ENCODE measurements at regions not wholly inside any gene's neighbourhood (a gene's known extent, or its start where the extent isn't known, plus 50 kb on each side); places are given as distances from the start of the nearest gene placed in this dataset.

GRCh38 chr18:2192562-2192961, 378.7 kb downstream of the METTL4 start:
- Histone ChIP-seq H3K27me3 (ENCODE audit: insufficient read depth, low read length) (no peaks in the 10 kb centered on the region), H3K36me3 (ENCODE audit: insufficient read depth, low read length) (no peaks in the 10 kb centered on the region), H3K9ac (ENCODE audit: low read length) (no peak overlapping the region), H3K9me3 (ENCODE audit: insufficient read depth, low read depth, low read length) (no peaks in the 10 kb centered on the region), H3K4me1 (ENCODE audit: insufficient read depth, low read length) (no peaks in the 10 kb centered on the region), H3K4me2 (ENCODE audit: low read length) (no peak overlapping the region), H2AFZ (ENCODE audit: low read depth, low read length) (no peak overlapping the region), H4K20me1 (ENCODE audit: insufficient read depth, low read length) (no peaks in the 10 kb centered on the region), H3K27ac (ENCODE audit: low read depth, low read length) (no peak overlapping the region), H3K79me2 (ENCODE audit: insufficient read depth, low read length) (no peaks in the 10 kb centered on the region), H3K4me3 (ENCODE audit: insufficient read depth, low read depth, low read length) (no peak overlapping the region)
- TF ChIP-seq EZH2 (IDR thresholded peaks at IDR 0.05; ENCODE audit: insufficient read depth, low read length) = no peak
- no peak for TF ChIP-seq CTCF (IDR thresholded peaks at IDR 0.05; ENCODE audit: insufficient read depth, low read depth, low read length)
- H3K36me3 Mint-ChIP-seq (ENCODE audit: low read depth, unreplicated experiment) = no peaks in the 10 kb centered on the region
- H3K27me3 Mint-ChIP-seq (ENCODE audit: low read depth, unreplicated experiment) = no peaks in the 10 kb centered on the region
- FAIRE-seq = no peak
- no peak for DNase-seq (ENCODE audit: low read depth)
- H3K9me3 Mint-ChIP-seq (ENCODE audit: unreplicated experiment) = no peaks in the 10 kb centered on the region
- no peak overlapping the region for H3K27ac Mint-ChIP-seq (ENCODE audit: unreplicated experiment)
- H3K4me1 Mint-ChIP-seq (ENCODE audit: low read depth, unreplicated experiment) = peaks cover 6% of the 10 kb centered on the region
- no peak overlapping the region for H3K4me3 Mint-ChIP-seq (ENCODE audit: unreplicated experiment)

- no peaks in the 10 kb centered on the region for H3K9me3 Mint-ChIP-seq (ENCODE audit: unreplicated experiment)
These were observed 373.4 kb downstream of the METTL4 start for GRCh38 chr18:2197946-2198345.

More at GRCh38 chr18:2197946-2198345, 373.4 kb downstream of the METTL4 start:
- H3K36me3 ChIP-seq (ENCODE audit: insufficient read depth, low read length) = no peaks in the 10 kb centered on the region
- Mint-ChIP-seq H3K27ac (ENCODE audit: unreplicated experiment) (no peak overlapping the region), H3K4me3 (ENCODE audit: unreplicated experiment) (no peak overlapping the region), H3K4me1 (ENCODE audit: low read depth, unreplicated experiment) (no peaks in the 10 kb centered on the region), H3K36me3 (ENCODE audit: low read depth, unreplicated experiment) (no peaks in the 10 kb centered on the region), H3K27me3 (ENCODE audit: low read depth, unreplicated experiment) (peaks cover 5% of the 10 kb centered on the region)
- no peaks in the 10 kb centered on the region for H4K20me1 ChIP-seq (ENCODE audit: insufficient read depth, low read length)
- H3K27ac ChIP-seq (ENCODE audit: low read depth, low read length) = no peak overlapping the region
- H3K4me2 ChIP-seq (ENCODE audit: low read length) = no peak overlapping the region
- no peak for FAIRE-seq
- TF ChIP-seq CTCF (IDR thresholded peaks at IDR 0.05; ENCODE audit: insufficient read depth, low read depth, low read length) (no peak), EZH2 (IDR thresholded peaks at IDR 0.05; ENCODE audit: insufficient read depth, low read length) (no peak)
- no peaks in the 10 kb centered on the region for H3K9me3 ChIP-seq (ENCODE audit: insufficient read depth, low read depth, low read length)
- no peaks in the 10 kb centered on the region for H3K27me3 ChIP-seq (ENCODE audit: insufficient read depth, low read length)
- H3K79me2 ChIP-seq (ENCODE audit: insufficient read depth, low read length) = no peaks in the 10 kb centered on the region
- no peak overlapping the region for H3K9ac ChIP-seq (ENCODE audit: low read length)
- no peak for DNase-seq (ENCODE audit: low read depth)
- no peaks in the 10 kb centered on the region for H3K4me1 ChIP-seq (ENCODE audit: insufficient read depth, low read length)
- no peak overlapping the region for H2AFZ ChIP-seq (ENCODE audit: low read depth, low read length)
- no peak overlapping the region for H3K4me3 ChIP-seq (ENCODE audit: insufficient read depth, low read depth, low read length)

Measured in astrocyte (in vitro differentiated cells and primary cell).